GM18909 (cell line): ENCODE measurements at regions not wholly inside any gene's neighbourhood (a gene's known extent, or its start where the extent isn't known, plus 50 kb on each side); places are given as distances from the start of the nearest gene placed in this dataset.

Experiments used
- ATAC-seq: cut with Tn5 transposase; IDR thresholded peaks from one replicate; pipeline ENCODE4 v1.9.1; 2021; ENCODE audit warnings: mild to moderate bottlenecking; ENCODE audit not compliant: unreplicated experiment, poor library complexity

DNA sequence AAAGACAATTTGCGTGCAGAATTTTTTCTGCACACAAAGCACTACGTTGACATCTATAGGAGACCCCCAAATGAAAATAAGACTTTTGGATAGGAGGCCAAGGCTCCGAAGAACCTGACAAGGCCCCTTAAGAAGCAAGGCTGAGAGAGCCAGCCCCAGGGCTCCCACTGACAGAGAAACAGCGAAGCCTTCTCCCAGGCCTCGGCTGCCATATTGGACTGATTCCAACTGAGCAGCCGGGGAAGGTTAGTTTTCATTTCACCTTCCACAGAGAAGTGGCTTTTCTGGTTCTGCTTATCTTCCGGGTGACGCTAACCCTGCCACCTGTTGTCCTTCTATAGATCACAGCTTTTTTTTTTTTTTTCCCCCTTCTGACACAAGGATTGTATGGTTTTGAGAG, 356.7 kb downstream of the SOX9 start:
- no peak for ATAC-seq

DNA sequence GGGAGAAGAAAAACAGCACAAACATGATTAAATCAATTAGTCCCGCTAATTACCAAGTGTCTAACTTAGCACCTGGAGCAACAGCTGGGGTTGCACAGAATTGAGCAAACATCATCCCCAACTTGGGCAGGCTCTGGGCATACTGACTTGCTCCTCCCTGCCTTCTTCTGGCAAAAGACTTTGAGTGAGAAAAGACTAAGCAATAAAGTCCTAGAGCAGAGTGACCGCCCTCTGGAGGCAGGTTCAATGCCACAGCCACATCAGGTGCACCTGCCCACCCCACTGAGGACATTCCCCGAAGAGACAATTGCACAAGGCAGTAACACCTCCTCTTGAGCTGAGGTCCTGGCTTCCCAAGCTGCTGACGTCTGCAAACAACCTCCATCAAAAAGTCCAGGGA, 358.3 kb downstream of the SOX9 start:
- ATAC-seq = no peak

DNA sequence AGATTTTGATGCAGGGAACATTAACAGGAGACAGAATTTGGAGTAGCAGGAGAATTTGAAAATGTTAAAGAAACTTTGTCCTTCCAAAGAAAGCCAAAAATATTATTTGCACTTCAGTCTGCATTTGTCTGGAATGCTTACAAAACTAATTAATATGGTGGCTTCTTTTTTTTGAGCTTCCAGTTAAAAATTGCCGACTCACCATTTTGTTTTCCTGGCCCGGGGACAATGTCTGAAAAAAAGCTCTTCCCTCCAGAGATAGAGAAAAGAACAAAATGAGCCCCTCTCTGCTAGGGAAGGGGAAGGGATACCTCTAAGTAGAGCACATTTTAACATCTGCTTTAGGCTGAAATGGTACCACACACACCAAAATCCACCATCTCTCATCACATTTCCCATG, 360.8 kb downstream of the SOX9 start:
- ATAC-seq = no peak

DNA sequence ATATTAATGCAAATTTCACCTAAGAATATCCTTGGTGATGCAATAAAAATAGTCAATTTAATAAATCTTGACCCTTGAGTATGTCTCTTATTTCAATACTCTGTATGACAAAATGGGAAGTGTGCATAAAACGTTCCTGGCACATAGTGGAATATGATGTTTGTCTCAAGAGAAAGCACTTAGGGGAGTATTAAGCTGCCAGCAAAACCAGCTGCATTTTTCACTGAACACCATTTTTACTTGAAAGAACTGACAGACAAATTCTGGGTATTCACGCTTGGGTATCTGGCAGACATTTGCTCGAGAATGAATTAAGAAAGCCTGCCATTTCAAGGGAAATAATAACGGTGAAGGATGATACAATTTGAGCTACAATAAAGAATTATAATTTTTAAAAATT, 364.8 kb downstream of the SOX9 start:
- no peak for ATAC-seq

DNA sequence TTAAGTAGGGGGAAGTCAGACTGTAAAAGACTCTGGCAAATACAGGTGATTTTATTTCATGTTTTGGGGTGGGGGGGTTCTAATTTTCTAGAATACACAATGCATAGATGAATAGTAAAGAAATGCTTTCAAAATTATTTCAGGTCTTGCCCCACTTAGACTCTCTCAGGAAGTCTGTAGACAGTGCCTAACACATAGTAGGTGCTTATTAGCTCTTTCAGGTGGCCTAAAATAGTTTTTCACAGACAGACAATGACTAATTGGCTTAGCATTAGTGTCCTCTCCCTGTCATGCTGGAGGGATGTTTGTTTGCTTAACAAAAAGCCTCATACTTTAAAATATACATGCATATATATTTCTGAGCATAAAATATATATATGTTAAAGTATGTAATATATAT, 366.0 kb downstream of the SOX9 start:
- no peak for ATAC-seq

DNA sequence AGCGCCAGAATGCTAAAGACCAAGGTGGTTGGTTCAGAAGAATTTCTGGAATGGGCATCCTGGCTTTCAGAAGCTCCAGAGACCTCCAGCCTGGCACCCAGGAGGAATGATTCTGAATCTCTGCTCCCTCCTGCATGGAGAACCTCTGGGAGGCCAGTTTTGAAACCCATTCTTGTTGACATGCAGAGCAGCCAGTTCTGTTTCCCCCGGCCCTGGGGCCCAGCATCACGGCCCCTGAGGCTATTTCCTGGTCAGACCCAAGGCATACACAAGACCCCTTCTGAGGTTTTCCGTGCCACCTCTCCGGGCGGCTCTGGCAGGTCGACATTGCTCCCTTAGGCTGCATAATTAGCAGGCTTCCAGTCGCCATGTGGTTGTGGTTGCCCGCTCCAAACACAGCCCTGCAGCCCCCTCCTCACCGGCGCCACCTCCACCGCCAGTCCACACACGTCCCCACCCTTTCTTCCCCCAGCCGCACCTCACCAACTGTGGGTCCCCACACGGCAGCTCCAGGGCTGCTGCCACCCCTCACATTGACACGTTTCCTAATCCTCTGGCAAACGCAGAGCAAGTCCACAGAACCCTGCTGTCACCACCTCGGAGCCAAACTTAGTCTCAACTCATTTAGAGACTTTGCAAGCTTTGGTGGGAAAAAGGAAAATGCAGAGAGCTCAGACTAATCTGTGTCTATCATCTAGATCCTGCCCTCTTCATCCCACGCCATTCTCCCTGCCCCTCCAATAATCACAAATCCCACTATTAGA, 367.1 kb downstream of the SOX9 start:
- no peak for ATAC-seq

DNA sequence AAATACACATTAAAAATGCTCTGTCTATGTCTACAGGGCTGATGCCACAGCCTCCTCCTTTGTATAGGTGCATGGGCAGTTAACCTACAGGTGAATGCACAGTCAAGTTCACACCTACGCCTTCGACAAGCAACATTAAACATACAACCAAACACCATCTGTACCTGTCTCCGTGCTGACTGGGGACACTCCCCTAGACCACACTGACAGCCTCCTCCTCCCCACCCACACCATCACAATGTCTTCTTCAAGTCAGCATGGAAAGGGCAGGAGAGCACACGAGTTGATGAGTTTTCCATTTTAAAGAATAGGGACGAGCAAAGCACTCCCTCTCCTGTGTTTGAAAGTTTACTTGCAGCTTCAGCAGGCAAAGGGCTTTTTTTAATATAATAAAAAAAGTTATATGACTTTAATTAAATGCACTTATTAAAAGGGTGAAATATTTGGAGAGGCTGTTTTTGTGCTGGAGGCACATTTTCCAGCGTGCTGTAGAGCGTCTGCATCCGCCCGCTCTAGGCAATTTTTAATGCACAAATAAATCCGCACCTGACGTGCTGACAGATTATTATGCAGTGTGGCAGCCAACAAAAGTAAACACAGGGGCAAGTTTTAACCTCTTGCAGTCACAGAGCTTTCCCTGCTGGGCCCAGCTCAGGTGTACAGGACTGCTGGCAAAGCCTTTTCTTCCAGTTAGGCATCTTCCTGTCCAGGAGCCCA, 367.9 kb downstream of the SOX9 start:
- no peak for ATAC-seq

DNA sequence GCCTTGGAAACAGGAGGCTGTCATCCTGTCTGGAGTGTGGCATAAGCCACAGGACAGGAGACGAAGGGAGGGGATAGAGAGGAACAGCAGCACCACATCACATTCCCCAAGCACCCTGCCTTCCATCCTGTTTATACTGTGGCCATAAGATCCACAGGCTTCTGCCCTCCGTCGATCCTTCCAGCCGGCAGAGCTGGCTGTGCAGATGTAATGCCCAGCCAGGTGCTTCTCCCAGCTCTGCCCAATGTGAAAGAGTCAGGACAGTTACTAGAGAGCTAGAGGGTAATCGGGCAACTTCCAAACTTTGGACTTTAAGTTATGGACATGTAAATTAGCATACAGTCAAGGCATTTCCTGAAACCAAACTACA, 368.4 kb downstream of the SOX9 start:
- no peak for ATAC-seq

DNA sequence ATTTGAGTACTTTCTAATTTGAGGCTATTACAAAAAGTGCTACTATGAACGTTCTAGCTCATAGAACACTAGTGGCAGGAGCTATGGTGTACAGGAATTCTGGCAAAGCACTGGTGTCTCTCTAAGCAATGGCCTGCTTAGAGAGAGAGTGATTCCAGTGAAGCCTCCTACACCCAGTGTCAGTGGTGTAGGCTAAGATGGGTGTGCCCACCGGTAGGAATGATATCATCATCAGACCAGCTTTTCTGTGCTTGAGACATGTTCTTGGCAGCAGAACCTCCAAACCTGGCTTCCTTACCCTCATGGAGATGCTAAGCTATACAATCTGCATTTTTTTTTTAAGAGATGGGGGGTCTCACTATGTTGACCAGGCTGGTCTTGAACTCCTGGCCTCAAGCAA, 370.3 kb downstream of the SOX9 start:
- ATAC-seq = no peak

DNA sequence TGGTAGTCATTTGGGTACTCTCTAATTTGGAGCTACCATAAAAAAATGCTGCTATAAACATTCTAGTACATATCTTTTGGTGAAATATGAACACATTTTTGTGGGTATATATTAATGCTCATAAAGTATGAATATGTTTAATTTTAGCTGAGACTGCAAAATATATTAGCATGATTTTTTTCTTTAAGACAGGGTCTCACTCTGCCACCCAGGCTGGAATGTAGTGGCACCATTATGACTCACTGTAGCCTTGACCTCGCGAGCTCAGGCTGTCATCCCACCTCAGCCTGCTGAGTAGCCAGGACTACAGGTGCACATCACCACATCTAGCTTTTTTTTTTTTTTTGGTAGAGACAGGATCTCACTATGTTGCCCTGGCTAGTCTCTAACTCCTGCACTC, 371.7 kb downstream of the SOX9 start:
- no peak for ATAC-seq

DNA sequence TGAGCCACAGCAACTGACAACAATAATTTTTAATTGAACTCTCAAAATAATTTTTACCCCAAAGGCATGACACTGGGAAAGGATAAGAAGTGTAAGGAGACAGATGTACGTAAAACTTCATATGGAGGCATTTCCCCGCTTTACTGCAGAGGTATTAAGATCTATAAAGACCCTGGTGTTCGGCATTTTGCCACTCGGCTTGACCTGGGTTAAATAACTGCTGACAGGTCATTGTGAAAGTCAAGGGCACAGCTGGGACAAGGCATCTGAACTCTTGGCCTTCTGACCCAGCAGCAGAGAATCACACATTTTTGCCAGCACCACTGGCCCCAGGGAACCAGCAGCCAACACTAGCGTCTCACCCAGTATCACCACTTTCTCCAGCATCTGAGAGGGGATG, 372.1 kb downstream of the SOX9 start:
- no peak for ATAC-seq

DNA sequence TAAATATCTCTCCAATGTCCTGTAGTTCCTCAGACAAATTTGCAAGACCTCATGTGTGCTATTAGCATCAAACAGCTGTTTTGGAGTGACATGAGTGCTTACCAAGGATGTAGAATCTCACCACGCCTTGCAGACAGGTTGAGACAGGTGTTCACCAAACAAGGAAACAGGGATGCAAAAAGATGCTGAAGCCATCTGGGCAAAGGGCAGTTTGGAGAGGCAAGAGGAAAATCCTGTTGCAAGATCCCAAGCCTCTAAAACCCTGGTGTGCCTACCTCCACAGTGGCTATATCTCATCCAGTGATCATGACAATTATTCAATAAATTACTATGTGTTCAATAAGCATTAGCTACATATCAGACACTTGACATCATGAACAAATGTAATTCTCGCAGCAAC, 373.7 kb downstream of the SOX9 start:
- no peak for ATAC-seq

DNA sequence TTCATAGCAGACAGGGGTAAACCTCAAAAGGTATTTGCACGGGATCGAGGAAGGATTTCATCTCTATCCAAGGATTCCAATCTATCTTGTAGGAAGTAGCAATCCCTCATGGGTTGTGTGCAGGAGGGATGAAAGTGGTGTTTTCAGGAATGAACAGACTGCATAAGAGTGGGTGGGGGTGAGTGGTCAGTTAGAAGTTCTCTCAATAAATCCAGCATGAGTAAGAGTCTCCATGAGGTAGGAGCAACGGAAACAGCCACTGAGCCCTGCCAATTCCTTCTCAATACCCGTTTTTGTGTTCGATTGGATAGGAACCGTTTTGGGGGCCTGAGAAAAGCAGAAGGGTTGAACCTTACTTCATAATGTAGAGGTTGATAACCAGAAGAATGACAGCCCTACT, 375.6 kb downstream of the SOX9 start:
- ATAC-seq = no peak

DNA sequence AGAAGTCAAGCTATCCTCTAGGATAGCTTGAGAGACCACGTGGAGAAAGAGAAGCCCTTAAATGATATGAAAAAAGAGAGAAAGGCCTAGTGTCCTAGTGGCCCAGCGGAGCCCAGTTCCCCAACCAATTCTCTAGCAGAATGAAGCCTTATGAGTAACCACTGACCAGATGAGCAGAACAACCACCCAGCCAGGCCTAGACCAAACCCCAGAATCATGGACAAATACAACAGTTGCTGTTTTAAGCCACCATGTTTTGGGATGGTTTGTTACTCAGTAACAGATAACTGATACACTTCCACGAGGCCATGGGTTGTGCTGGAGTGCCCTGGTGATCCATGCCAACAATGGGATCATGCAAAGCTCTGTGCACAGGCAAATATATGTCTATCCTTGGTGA, 377.1 kb downstream of the SOX9 start:
- no peak for ATAC-seq

DNA sequence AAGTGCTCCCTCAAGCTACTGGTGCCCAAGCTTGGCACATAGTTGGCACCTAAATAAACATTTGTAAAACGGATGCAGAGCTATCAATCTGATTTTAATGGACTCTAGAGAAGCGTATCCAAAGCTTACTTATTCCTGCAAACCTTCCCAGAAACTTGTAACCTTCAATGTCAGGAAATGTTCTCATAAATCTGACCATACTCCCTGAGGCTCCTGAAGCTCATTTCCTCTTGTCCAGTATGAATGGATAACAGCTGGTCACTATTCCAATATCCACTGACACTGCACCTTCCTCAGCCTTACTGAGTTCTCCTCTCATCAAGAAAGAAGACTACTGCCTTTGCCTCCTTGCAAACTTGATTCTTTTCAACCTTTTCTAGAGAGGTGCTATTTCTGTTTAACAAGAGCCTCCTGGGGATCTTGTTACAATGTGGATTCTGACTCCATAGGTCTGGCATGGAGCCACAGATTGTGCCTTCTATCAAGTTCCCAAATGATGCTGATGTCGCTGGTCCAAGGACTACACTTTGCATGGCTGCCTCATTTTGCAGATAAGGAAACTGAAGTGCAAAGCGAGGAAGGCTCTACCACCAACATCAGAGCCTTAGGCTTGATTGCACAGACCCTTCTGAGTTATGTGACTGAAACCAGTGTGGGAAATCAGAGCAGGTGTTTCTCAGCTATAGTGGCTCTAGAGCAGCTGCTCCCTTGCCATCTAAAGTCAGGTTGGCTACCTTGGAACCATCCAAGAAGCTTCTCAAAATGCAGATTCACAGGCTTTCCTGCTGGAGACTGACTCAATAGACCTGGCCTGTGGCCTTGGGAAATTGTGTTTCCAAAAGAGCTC, 377.8 kb downstream of the SOX9 start:
- ATAC-seq = peak; percentile 89

DNA sequence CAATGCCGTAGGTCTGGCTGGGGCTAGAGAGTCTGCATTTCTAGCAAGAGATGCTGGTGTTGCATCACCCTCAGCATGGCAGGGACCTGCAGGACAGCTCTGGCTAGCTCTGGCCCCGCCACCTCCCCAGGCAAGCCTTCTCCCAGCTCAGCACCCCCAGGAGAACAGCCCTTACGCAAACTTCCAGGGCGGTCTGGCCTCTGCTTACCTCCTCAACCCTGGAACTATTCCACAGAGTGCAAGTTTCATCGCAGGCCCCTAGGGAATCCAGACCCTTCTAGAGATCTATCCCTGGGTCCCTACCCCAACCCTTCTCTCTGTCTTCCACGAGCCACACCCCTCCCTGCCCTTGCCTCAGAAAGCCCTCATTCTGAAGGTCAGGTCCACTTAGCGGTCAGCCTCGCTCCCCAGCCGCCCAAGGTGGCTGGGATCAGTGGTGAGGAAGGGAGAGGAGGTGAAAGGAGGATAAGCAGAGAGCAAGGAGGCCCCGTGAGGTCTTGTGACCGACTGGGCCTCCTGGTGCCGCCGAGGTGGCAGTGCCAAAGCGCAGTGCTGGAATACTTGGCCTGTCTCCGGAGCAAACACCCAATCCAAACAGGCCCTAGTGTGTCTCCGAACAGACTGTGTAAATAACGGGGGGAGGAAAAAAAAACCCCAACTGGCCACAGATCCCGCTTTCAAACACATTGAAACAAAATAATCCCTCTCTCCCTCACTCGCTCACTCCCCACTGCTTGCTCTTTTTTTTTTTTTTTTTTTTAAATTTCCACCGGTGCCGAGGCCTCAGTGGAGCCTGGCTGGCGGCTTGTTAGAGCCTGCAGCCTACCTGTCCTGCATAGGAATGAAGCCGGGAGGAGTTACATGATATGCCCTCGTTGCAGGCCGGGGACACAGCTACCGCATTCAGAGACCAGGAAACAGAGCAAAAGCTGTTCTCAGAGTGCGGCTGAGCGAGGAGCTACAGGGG, 380.9 kb downstream of the SOX9 start:
- no peak for ATAC-seq

DNA sequence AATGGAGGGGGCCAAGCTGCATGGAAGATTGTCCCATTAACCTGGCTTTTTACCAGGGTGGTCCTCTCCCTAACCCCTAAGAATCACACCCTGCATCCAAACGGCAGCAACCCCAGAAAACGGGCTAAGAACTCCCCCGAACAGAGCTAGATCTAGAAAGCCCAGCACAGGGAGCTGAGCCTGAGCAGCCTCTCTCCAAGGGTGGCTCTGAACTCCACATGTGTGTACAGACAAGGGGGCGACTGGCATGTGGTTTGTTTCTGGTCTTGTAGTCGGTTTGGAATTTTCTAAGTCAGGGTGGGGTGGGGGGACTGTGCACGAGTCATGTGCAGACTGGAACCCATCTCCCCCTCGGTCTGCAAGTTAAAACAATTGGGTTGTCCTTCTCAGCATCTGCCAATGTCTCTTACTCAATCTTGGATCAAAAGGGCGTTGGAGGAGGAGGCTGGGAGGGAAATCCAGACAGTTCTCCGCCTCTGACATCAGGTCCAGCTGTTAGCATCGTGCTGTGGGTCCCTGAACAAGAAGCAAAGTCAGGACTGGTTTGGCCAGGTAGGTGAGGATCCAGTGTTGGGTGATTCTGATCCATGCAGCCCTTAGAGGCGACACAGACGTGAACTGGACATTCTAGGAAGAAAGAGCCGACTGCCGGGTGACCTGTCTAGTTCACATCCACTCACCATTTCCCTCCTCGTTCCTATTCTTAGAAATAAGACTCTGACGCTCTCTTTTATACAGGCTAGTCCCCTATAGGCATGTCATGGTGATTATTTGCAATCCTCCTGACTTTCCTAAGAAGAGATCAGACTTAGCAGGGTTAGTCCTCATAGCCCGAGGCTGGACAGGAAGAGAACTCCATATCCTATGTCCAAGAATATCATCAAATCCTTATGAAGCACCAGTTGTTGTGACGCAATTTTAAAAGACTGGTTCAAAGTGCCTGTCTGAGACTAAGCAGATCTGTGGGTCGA, 381.8 kb downstream of the SOX9 start:
- no peak for ATAC-seq

DNA sequence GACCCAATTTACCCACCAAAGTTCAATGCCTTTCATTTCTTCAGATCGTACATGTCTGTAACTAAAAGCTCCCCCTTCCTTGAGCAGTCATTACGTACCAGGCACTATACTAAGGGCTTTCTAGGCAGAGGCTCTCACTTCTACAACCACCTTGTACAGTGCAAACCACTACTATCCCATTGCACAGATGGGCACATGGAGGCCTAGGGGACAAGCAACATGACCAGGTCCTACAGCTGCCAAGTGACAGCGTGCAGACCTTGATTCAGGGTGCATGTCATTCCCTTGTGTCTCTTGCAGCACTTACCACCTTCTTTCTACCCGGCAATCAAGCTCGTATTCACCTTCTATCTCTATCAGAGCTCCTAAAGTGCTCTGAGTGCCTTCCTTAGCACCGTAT, 382.7 kb downstream of the SOX9 start:
- ATAC-seq = no peak

DNA sequence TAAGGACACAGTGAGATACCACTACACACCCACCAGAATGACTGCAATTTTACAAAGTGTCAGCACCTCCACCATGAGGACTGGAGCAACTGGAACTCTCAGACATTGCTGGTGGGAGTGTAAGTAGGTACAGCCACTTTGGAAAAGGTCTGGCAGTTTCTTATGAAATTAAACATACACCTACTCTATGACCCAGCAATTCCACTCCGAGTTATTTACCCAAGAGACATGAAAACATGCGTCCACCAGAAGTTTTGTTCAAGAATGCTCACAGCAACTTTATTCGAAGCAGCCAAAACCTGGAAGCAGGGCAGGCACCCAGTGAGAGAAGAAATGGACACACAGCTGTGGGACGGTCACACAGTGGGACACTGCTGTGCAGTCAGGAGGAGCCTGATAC, 384.0 kb downstream of the SOX9 start:
- no peak for ATAC-seq
